H1 (cell line): ENCODE measurements at regions not wholly inside any gene's neighbourhood (a gene's known extent, or its start where the extent isn't known, plus 50 kb on each side); places are given as distances from the start of the nearest gene placed in this dataset.

Source experiments
- CTCF ChIA-PET: fragments of 300-600 bp; sonication (Branson Sonifier 250); formaldehyde crosslinking; loops from one replicate; lab custom pipeline; 2021; ENCODE audit not compliant: partially characterized antibody; lab: Charles Lee
- POLR2A ChIA-PET: fragments of 300-600 bp; sonication (Branson Sonifier 250); formaldehyde crosslinking; loops from one replicate; lab custom pipeline; 2021; ENCODE audit warnings: inconsistent platforms; ENCODE audit not compliant: partially characterized antibody; lab: Charles Lee
- DNase-seq, 2 experiments: peaks; one replicate each; pipeline versions ENCODE4 v3.0.0 to v3.0.0-alpha.2; 2010 to 2022; ENCODE audit warnings: low spot score in 2 of 2, low read depth in 1 of 2, mixed read lengths in 1 of 2
- FAIRE-seq: peaks from 2 replicates; lab custom pipeline; 2011; peaks lifted over from hg19 to GRCh38; lab: Jason Lieb, UNC
- H2AFZ ChIP-seq: 2 replicates; pipeline ENCODE4 v1.8.1; 2012; ENCODE audit warnings: low read length, inconsistent platforms
- H2AK5ac ChIP-seq: 2 replicates; pipeline ENCODE4 v1.6.1; 2013; ENCODE audit warnings: low read depth, low read length
- H2BK120ac ChIP-seq: replicated peaks from 2 replicates; pipeline ENCODE3; 2013; ENCODE audit warnings: low read depth, low read length, inconsistent platforms
- H2BK12ac ChIP-seq: 2 replicates; pipeline ENCODE4 v1.6.1; 2013; ENCODE audit warnings: low read depth, low read length
- H2BK15ac ChIP-seq: 2 replicates; pipeline ENCODE4 v1.6.1; 2013; ENCODE audit warnings: low read length
- H2BK20ac ChIP-seq: 2 replicates; pipeline ENCODE4 v1.6.1; 2013; ENCODE audit warnings: low read length
- H2BK5ac ChIP-seq: 2 replicates; pipeline ENCODE4 v1.6.1; 2013; ENCODE audit warnings: low read depth, low read length
- H3K14ac ChIP-seq: 2 replicates; pipeline ENCODE4 v1.6.1; 2013; ENCODE audit warnings: inconsistent platforms; ENCODE audit not compliant: insufficient read length
- H3K18ac ChIP-seq: 2 replicates; pipeline ENCODE4 v1.6.1; 2013; ENCODE audit warnings: low read length; ENCODE audit errors: extremely low read depth
- H3K23ac ChIP-seq: 2 replicates; pipeline ENCODE4 v1.6.1; 2013; ENCODE audit warnings: inconsistent platforms; ENCODE audit not compliant: insufficient read length
- H3K23me2 ChIP-seq: 2 replicates; pipeline ENCODE4 v1.6.1; 2013; ENCODE audit warnings: low read depth, low read length
- H3K27ac ChIP-seq: 2 replicates; pipeline ENCODE4 v1.6.1; 2011; ENCODE audit warnings: low read depth, low read length, inconsistent platforms
- H3K27me3 ChIP-seq, 4 experiments: replicated peaks in 1 of 4; 1 replicate in 1 of 4; 2 replicates in 3 of 4; pipeline versions ENCODE4 v1.6.1 to v1.8.1; 2011 to 2013; ENCODE audit warnings: low read length in 3 of 4, mild to moderate bottlenecking in 3 of 4, inconsistent platforms in 2 of 4, mixed read lengths in 2 of 4, moderate library complexity in 1 of 4; ENCODE audit not compliant: control insufficient read depth in 3 of 4, insufficient read depth in 3 of 4; ENCODE audit errors: extremely low read depth in 1 of 4
- H3K36me3 ChIP-seq, 4 experiments: 2 replicates each; pipeline versions ENCODE4 v1.6.1 to v1.8.1; 2011 to 2013; ENCODE audit warnings: mild to moderate bottlenecking in 4 of 4, low read length in 3 of 4, moderate library complexity in 2 of 4, control low read depth in 1 of 4, inconsistent platforms in 1 of 4; ENCODE audit not compliant: insufficient read depth in 4 of 4, control insufficient read depth in 2 of 4
- H3K4ac ChIP-seq: replicated peaks from 2 replicates; pipeline ENCODE3; 2013; ENCODE audit warnings: low read length, low read depth, mixed read lengths, inconsistent platforms; ENCODE audit not compliant: insufficient read length
- H3K4me1 ChIP-seq, 4 experiments: replicated peaks in 1 of 4; 1 replicate in 1 of 4; 2 replicates in 3 of 4; pipeline versions ENCODE4 v1.6.1 to v1.8.1; 2011 to 2013; ENCODE audit warnings: low read length in 3 of 4, inconsistent platforms in 2 of 4, mixed read lengths in 1 of 4; ENCODE audit not compliant: insufficient read depth in 4 of 4, control insufficient read depth in 3 of 4
- H3K4me2 ChIP-seq, 2 experiments: 2 replicates each; pipeline versions ENCODE4 v1.6.1 to v1.8.1; 2011 to 2013; ENCODE audit warnings: low read depth in 2 of 2, low read length in 2 of 2, control low read depth in 1 of 2, inconsistent platforms in 1 of 2, mild to moderate bottlenecking in 1 of 2; ENCODE audit not compliant: insufficient read depth in 1 of 2
- H3K4me3 ChIP-seq, 4 experiments: fragments of 200-600, 300-600 bp in 1 of 4; sonication (generic), shearing (Covaris generic), sonication (Bioruptor Twin) in 1 of 4; 2 replicates each; pipeline versions ENCODE4 v1.5.1 to v1.8.1; 2011 to 2016; ENCODE audit warnings: low read length in 4 of 4, low read depth in 3 of 4, control low read depth in 2 of 4, inconsistent platforms in 2 of 4, mild to moderate bottlenecking in 2 of 4, mixed read lengths in 1 of 4, moderate library complexity in 1 of 4; ENCODE audit not compliant: insufficient read depth in 2 of 4; ENCODE audit errors: extremely low read depth in 1 of 4
- H3K56ac ChIP-seq: replicated peaks from 2 replicates; pipeline ENCODE3; 2013; ENCODE audit warnings: low read depth, mild to moderate bottlenecking, mixed read lengths, low read length, inconsistent platforms; ENCODE audit not compliant: insufficient read length
- H3K79me1 ChIP-seq: 2 replicates; pipeline ENCODE4 v1.6.1; 2013; ENCODE audit warnings: low read depth, low read length, control low read depth
- H3K79me2 ChIP-seq, 2 experiments: 2 replicates each; pipeline versions ENCODE4 v1.6.1 to v1.8.1; 2012 to 2013; ENCODE audit warnings: low read length in 2 of 2, mild to moderate bottlenecking in 2 of 2, inconsistent platforms in 1 of 2; ENCODE audit not compliant: insufficient read depth in 2 of 2, control insufficient read depth in 1 of 2
- H3K9ac ChIP-seq, 4 experiments: replicated peaks in 1 of 4; 1 replicate in 1 of 4; 2 replicates in 3 of 4; pipeline versions ENCODE4 v1.6.1 to v1.8.1; 2011 to 2013; ENCODE audit warnings: low read depth in 3 of 4, low read length in 3 of 4, control low read depth in 2 of 4, mild to moderate bottlenecking in 2 of 4, moderate library complexity in 2 of 4, inconsistent platforms in 1 of 4; ENCODE audit errors: extremely low read depth in 1 of 4
- H3K9me3 ChIP-seq, 2 experiments: 2 replicates each; pipeline versions ENCODE4 v1.6.1 to v1.8.1; 2012 to 2013; ENCODE audit warnings: mild to moderate bottlenecking in 2 of 2, moderate library complexity in 2 of 2, control low read depth in 1 of 2, inconsistent platforms in 1 of 2, low read depth in 1 of 2, low read length in 1 of 2, mixed read lengths in 1 of 2; ENCODE audit not compliant: insufficient read depth in 2 of 2
- H4K20me1 ChIP-seq, 2 experiments: replicated peaks in 1 of 2; 2 replicates each; pipeline versions ENCODE3 to v1.8.1; 2011 to 2013; ENCODE audit warnings: inconsistent platforms in 2 of 2, low read length in 2 of 2, mild to moderate bottlenecking in 1 of 2; ENCODE audit not compliant: insufficient read depth in 2 of 2, control insufficient read depth in 1 of 2
- H4K5ac ChIP-seq: 2 replicates; pipeline ENCODE4 v1.6.1; 2013; ENCODE audit warnings: low read length, low read depth, mixed read lengths, inconsistent platforms; ENCODE audit not compliant: insufficient read length
- H4K8ac ChIP-seq: 2 replicates; pipeline ENCODE4 v1.8.0; 2013; ENCODE audit warnings: mild to moderate bottlenecking, moderate library complexity, low read length, inconsistent platforms; ENCODE audit not compliant: insufficient read depth; ENCODE audit errors: extremely low read depth
- H4K91ac ChIP-seq: replicated peaks from 2 replicates; pipeline ENCODE3; 2013; ENCODE audit warnings: low read length, mixed read lengths, inconsistent platforms; ENCODE audit not compliant: insufficient read length
- CBX5 ChIP-seq: fragments of 300-800, 300-1000 bp; sonication (generic); IDR thresholded peaks from 2 replicates; pipeline ENCODE4 v1.7.1; 2016; ENCODE audit warnings: antibody characterized with exemption, low read length, low read depth
- CBX8 ChIP-seq: fragments of 300-800, 300-1000 bp; sonication (generic); IDR thresholded peaks from 2 replicates; pipeline ENCODE4 v1.7.1; 2016; ENCODE audit warnings: low read depth, low read length, borderline replicate concordance
- EGR1 ChIP-seq: IDR thresholded peaks from 2 replicates; pipeline ENCODE4 v1.6.1; 2011; ENCODE audit warnings: low read depth, low read length, borderline replicate concordance
- GTF2F1 ChIP-seq: IDR thresholded peaks from 2 replicates; pipeline ENCODE4 v1.6.1; 2012; ENCODE audit warnings: low read depth, low read length, improper control_type of control experiment, borderline replicate concordance
- HDAC2 ChIP-seq, 2 experiments: fragments of 300-600 bp in 1 of 2; sonication (generic) in 1 of 2; IDR thresholded peaks; 2 replicates each; pipeline ENCODE4 v1.6.1; 2011 to 2012; ENCODE audit warnings: low read depth in 2 of 2, low read length in 2 of 2, mild to moderate bottlenecking in 2 of 2, moderate library complexity in 2 of 2, borderline replicate concordance in 1 of 2, inconsistent platforms in 1 of 2
- JUN ChIP-seq: IDR thresholded peaks from 2 replicates; pipeline ENCODE4 v1.6.1; 2011; ENCODE audit warnings: low read depth, mild to moderate bottlenecking, improper control_type of control experiment, low read length
- NANOG ChIP-seq: IDR thresholded peaks from 2 replicates; pipeline ENCODE4 v1.6.1; 2011; ENCODE audit warnings: low read length, low read depth, mild to moderate bottlenecking, inconsistent platforms; ENCODE audit not compliant: insufficient read depth, poor library complexity, severe bottlenecking
- RXRA ChIP-seq: IDR thresholded peaks from 2 replicates; pipeline ENCODE4 v1.6.1; 2011; ENCODE audit warnings: low read depth, mild to moderate bottlenecking, low read length, moderate library complexity; ENCODE audit not compliant: insufficient read depth
- SP1 ChIP-seq: IDR thresholded peaks from 2 replicates; pipeline ENCODE4 v1.6.1; 2011; ENCODE audit warnings: low read depth, low read length
- SP2 ChIP-seq: IDR thresholded peaks from 2 replicates; pipeline ENCODE4 v1.6.1; 2012; ENCODE audit warnings: mild to moderate bottlenecking, low read length, inconsistent platforms
- SRF ChIP-seq: IDR thresholded peaks from 2 replicates; pipeline ENCODE4 v1.6.1; 2011; ENCODE audit warnings: mild to moderate bottlenecking, low read depth, low read length, moderate library complexity
- TF ChIP-seq, protein P1 (sequence below): IDR thresholded peaks from 2 replicates; pipeline ENCODE4 v1.6.1; 2012; ENCODE audit warnings: inconsistent platforms
- TF ChIP-seq, protein P2 (sequence below): IDR thresholded peaks from 2 replicates; pipeline ENCODE4 v1.6.1; 2011; ENCODE audit warnings: low read length, improper control_type of control experiment
- TF ChIP-seq, protein P3 (sequence below): IDR thresholded peaks from 2 replicates; pipeline ENCODE4 v1.6.1; 2011; ENCODE audit warnings: low read depth, mild to moderate bottlenecking, low read length; ENCODE audit not compliant: insufficient read depth

DNA sequence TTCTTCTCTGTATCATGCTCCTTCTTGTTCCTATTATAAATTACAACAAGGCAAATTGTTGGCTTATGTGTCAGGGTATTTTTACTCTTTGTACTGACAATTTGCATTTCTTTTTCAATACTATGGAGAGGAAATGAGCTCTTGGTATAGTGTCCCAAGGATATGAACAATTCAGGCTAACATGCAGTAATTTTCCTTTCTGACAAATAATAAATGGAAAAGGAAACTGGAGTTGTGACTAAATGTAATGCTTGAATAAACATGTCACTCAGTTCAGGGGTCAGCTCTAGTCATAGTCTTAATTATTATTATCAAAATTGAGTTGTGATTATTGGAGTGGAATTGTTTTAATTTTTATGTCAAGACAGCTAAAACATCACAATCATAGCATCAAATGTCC is 256.0 kb upstream of the ZPLD1 start:
- Histone ChIP-seq H4K91ac (no peak overlapping the region), H4K5ac (no peak overlapping the region), H3K4me2 (no peak overlapping the region), H2AK5ac (no peak overlapping the region), H3K4me3 (no peak overlapping the region), H3K4me1 (peaks cover 0 to 14% (median 5%) of the 10 kb centered on the region in 4 experiments; a peak in 5 of 7 replicates), H3K9ac (no peak overlapping the region), H2BK120ac (no peak overlapping the region), H3K27me3 (no peaks in the 10 kb centered on the region), H3K56ac (no peak overlapping the region), H3K18ac (no peak overlapping the region), H3K23ac (no peak overlapping the region), H4K8ac (no peak overlapping the region), H2BK20ac (no peak overlapping the region), H3K27ac (no peak overlapping the region), H3K4ac (no peak overlapping the region), H3K79me2 (no peaks in the 10 kb centered on the region), H2AFZ (no peak overlapping the region), H3K79me1 (no peaks in the 10 kb centered on the region), H3K14ac (no peak overlapping the region), H3K36me3 (no peaks in the 10 kb centered on the region), H3K9me3 (no peaks in the 10 kb centered on the region), H4K20me1 (no peaks in the 10 kb centered on the region), H2BK5ac (no peak overlapping the region), H2BK12ac (no peak overlapping the region), H3K23me2 (no peaks in the 10 kb centered on the region; the same call in 1 of the 2 replicates), H2BK15ac (no peak overlapping the region)
- CTCF ChIA-PET = interaction anchor here (0.6 to 1.0 kb wide), 2 partner anchors 10 to 368 kb away, joined by 3 to 4 read pairs; no protein-coding TSS in a partner anchor
- POLR2A ChIA-PET = no interaction called here
- no peak for FAIRE-seq
- DNase-seq = no peak
- TF ChIP-seq, protein P1, sequence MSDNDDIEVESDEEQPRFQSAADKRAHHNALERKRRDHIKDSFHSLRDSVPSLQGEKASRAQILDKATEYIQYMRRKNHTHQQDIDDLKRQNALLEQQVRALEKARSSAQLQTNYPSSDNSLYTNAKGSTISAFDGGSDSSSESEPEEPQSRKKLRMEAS = no peak
- TF ChIP-seq, protein P2, sequence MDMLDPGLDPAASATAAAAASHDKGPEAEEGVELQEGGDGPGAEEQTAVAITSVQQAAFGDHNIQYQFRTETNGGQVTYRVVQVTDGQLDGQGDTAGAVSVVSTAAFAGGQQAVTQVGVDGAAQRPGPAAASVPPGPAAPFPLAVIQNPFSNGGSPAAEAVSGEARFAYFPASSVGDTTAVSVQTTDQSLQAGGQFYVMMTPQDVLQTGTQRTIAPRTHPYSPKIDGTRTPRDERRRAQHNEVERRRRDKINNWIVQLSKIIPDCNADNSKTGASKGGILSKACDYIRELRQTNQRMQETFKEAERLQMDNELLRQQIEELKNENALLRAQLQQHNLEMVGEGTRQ = no peak
- TF ChIP-seq SRF (no peak), GTF2F1 (no peak), SP1 (no peak), EGR1 (no peak), JUN (no peak), NANOG (no peak), CBX5 (no peak), HDAC2 (IDR thresholded peaks at IDR 0.05; ENCODE audit: borderline replicate concordance in 1 of 2, low read depth in 2 of 2, low read length in 2 of 2) (no peak), SP2 (no peak), CBX8 (no peak), RXRA (no peak)
- TF ChIP-seq, protein P3, sequence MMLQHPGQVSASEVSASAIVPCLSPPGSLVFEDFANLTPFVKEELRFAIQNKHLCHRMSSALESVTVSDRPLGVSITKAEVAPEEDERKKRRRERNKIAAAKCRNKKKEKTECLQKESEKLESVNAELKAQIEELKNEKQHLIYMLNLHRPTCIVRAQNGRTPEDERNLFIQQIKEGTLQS = no peak
